GM12865 (cell line): ENCODE measurements at regions not wholly inside any gene's neighbourhood (a gene's known extent, or its start where the extent isn't known, plus 50 kb on each side); places are given as distances from the start of the nearest gene placed in this dataset.

ENCODE experiments used
- DNase-seq: peaks from one replicate; pipeline ENCODE4 v3.0.0; 2010; ENCODE audit warnings: low read depth
- H3K4me3 ChIP-seq: 2 replicates; pipeline ENCODE4 v1.5.1; 2011; ENCODE audit warnings: mild to moderate bottlenecking, low read depth, low read length, control low read depth
- TF ChIP-seq, protein P1 (sequence below): IDR thresholded peaks from 2 replicates; pipeline ENCODE4 v1.5.1; 2011; ENCODE audit warnings: low read length, control low read depth, low read depth, inconsistent platforms; ENCODE audit not compliant: insufficient read depth; ENCODE audit errors: missing control alignments

DNA sequence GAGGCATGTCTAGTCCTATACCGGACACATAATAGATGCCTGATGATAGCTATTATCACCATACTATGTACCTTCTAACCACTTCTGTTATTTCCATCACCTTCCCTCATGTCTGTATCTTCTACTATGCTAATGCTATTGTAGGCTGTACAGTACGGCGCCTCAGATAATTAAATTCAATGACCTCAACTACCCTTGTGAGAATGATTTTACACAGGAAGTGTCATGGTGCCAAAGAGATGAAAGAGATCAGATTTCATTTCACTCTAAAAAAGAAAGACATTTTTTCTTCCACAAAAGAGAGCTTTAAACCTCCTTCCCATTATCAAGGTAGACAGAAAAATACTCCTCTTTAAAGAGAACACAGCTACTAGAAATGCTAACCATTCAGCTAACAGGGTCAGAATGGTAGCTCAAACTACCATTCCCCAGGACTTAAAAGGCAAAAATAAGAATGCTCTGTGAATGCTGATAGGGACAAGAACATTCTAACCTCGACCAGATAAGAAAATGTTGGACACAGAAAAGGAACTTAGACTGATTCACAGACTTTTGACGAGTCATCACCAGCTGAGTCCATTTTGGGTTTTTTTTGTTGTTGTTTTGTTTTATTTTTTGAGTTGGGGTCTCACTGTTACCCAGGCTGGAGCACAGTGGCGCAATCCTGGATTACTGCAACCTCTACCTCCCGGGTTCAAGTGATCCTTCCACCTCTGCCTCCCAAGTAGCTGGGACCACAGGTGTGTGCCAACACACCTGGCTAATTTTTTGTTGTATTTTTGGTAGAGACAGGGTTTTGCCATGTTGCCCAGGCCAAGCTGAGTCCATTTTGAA lies 99.2 kb upstream of the RAPGEF2 start:
- TF ChIP-seq, protein P1, sequence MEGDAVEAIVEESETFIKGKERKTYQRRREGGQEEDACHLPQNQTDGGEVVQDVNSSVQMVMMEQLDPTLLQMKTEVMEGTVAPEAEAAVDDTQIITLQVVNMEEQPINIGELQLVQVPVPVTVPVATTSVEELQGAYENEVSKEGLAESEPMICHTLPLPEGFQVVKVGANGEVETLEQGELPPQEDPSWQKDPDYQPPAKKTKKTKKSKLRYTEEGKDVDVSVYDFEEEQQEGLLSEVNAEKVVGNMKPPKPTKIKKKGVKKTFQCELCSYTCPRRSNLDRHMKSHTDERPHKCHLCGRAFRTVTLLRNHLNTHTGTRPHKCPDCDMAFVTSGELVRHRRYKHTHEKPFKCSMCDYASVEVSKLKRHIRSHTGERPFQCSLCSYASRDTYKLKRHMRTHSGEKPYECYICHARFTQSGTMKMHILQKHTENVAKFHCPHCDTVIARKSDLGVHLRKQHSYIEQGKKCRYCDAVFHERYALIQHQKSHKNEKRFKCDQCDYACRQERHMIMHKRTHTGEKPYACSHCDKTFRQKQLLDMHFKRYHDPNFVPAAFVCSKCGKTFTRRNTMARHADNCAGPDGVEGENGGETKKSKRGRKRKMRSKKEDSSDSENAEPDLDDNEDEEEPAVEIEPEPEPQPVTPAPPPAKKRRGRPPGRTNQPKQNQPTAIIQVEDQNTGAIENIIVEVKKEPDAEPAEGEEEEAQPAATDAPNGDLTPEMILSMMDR, result no peak
- DNase-seq, result no peak
- H3K4me3 ChIP-seq, result no peak overlapping the region

DNA sequence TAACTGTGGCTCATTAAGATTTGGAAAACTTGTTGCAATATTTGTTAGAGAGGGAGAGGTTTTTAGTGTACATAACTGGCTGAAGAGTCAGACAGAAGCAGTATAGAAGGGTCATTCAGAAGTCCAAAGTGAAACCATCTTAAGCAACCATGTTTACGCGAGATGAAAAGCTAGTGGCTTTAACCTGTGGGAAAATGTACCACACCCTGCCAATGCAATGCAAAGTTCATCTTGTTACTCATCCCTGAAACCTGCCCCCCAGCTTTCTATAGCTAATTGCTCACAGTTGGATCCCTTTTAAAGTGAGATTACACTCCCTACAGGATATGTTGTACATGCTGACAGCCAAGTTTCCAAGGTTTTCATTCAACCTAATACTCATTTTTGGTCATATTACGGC lies 96.7 kb upstream of the RAPGEF2 start:
- no peak overlapping the region for H3K4me3 ChIP-seq
- TF ChIP-seq, protein P1, result no peak
- DNase-seq, result no peak

DNA sequence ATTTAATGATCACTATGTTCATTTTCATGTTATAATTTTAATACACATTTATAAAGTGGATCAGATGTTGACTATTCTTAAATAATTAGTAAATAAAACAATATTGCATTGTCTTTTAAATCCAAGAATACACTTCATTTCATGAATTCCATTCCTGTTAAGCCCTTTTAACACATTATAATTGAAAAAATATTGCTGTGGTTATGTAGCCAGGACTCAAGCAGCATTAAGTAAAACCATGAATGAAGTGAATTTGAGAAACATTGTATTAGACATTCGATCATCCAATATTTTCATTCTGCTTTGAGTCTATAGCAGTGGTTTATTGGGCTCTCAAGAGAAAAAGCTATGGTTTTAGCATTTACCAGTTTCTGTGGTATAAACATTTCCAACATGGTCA lies 94.2 kb upstream of the RAPGEF2 start:
- H3K4me3 ChIP-seq, result no peak overlapping the region
- TF ChIP-seq, protein P1, result no peak
- no peak for DNase-seq

DNA sequence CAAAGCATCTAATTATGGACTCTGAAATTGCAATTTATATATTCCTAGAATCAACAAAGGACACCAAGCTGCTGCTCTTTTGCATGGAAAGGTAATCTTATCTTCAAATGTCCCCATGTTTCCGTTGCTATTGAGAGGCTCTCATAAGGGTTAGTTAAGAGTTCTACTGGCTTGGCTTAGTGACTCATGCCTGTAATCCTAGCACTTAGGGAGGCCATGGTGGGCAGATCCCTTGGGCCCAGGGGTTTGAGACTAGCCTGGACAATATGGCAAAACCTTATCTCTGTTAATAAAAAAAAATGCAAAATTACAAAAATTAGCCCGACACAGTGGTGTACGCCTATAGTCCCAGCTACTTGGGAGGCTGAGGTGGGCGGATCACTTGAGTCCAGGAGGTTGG lies 93.4 kb upstream of the RAPGEF2 start:
- no peak for DNase-seq
- TF ChIP-seq, protein P1, result no peak
- H3K4me3 ChIP-seq, result no peak overlapping the region

DNA sequence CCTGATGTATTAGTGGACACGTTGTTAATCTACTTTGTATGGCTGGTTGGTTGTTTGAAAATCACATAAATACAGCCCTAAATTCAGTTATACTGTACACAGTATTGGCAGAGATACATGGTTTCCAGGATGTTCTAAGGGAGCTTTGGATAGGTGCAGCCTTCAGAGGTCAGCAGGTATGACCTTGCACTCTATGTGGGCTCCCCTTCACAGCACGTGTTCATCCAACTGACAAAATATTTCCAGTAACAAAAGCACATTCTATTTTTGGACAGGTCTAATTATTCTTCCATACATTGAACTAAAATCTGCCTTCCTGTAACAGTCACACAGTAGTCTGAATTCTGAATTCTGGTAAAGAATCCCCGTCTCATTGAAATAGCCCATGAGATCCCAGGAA lies 92.8 kb upstream of the RAPGEF2 start:
- H3K4me3 ChIP-seq, result no peak overlapping the region
- TF ChIP-seq, protein P1, result no peak
- no peak for DNase-seq

DNA sequence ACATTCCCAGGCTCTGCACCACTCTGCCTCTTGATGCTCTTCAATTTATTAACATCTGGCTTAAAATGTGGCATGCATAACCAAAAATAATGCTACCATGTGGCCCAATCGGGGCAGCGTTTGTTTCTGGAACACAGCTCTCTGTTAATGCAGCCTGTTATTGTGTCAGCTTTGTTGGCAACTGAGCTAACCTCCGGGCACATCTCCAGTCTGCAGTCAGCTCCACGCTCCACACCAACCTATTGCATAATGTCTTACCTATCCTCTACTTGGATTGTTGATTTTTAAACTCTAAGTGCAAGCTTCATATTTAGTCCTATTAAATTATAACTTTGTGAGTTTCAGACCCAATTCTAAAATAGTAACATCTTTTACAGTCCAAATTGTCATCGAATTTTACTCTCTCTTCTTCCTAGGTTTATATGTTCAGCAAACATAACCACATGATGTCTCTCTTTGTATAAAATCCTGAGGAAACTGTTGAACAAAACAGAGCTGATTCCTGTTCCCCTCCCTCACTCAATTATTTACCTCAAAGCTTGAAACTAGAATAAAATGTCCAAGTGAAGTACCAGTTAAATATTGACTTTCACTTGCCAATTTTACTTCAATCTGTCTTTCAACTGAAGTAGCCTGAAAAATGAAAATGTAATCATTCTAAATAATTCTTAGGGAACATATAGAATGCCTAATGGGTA lies 92.2 kb upstream of the RAPGEF2 start:
- no peak overlapping the region for H3K4me3 ChIP-seq
- TF ChIP-seq, protein P1, result no peak
- DNase-seq, result no peak
